ENCODE measurements at regions not wholly inside any gene's neighbourhood (a gene's known extent, or its start where the extent isn't known, plus 50 kb on each side); places are given as distances from the start of the nearest gene placed in this dataset.

DNA sequence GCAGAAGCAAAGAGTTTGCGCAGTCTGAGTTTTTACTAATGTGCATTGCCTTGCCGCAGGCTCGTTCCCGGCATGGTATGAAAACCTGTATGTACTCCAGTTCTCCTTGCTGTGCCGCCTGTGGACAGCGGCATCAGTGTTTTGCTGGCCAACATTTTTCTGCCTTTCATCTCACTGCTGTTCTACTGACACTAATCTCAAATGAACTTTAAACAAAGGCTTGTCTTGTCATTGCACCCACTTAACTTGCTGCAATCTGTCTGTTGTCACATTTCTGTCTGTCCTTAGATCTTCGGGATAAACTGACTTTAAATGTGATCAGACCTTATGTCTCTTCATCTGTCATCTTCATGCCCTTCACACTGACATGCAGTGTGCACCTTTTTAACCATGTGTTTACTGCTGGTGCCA lies 71.7 kb upstream of the ZNRF2 start:
- Histone ChIP-seq H3K4me1 (peaks cover 0 to 9% (median 4%) of the 10 kb centered on the region in 4 donors), H3K4me3 (no peak overlapping the region), H3K27me3 (no peaks in the 10 kb centered on the region), H3K36me3 (no peaks in the 10 kb centered on the region), H3K27ac (no peak overlapping the region), H3K9me3 (no peaks in the 10 kb centered on the region)
- TF ChIP-seq, protein P1, sequence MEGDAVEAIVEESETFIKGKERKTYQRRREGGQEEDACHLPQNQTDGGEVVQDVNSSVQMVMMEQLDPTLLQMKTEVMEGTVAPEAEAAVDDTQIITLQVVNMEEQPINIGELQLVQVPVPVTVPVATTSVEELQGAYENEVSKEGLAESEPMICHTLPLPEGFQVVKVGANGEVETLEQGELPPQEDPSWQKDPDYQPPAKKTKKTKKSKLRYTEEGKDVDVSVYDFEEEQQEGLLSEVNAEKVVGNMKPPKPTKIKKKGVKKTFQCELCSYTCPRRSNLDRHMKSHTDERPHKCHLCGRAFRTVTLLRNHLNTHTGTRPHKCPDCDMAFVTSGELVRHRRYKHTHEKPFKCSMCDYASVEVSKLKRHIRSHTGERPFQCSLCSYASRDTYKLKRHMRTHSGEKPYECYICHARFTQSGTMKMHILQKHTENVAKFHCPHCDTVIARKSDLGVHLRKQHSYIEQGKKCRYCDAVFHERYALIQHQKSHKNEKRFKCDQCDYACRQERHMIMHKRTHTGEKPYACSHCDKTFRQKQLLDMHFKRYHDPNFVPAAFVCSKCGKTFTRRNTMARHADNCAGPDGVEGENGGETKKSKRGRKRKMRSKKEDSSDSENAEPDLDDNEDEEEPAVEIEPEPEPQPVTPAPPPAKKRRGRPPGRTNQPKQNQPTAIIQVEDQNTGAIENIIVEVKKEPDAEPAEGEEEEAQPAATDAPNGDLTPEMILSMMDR (IDR thresholded peaks at IDR 0.05), result no peak
- TF ChIP-seq EP300 (IDR thresholded peaks at IDR 0.05), result no peak
- no peak for TF ChIP-seq POLR2A (IDR thresholded peaks at IDR 0.05)
- 46 to 47% methylated on average over 7 of the region's 7 CpGs for WGBS, 2 donors
- no peak for DNase-seq (ENCODE audit: low spot score in 2 of 2)

DNA sequence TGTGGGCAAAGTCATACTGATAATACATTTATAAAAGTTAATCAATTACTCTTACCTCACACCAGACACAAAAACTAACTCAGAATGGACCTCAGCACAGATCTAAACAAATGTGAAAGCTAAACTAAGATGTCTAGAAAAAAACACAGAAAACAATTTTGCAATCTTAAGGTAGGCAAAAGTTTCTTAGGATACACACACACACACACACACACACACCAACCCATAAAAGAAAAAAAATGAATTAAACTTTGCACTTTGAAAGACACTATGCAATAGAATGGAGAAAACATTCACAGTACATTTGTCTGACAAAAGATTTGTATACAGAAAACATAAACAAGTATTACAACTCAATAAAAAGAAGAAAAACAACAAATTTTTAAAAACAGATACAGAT lies 70.8 kb upstream of the ZNRF2 start:
- Histone ChIP-seq H3K4me3 (no peak overlapping the region), H3K27me3 (no peaks in the 10 kb centered on the region), H3K36me3 (no peaks in the 10 kb centered on the region), H3K9me3 (peaks cover 0 to 4% (median 0%) of the 10 kb centered on the region in 4 donors), H3K27ac (no peak overlapping the region), H3K4me1 (peaks cover 0 to 9% (median 4%) of the 10 kb centered on the region in 4 donors)
- TF ChIP-seq POLR2A (IDR thresholded peaks at IDR 0.05) (no peak), EP300 (IDR thresholded peaks at IDR 0.05) (no peak)
- TF ChIP-seq, protein P1 (IDR thresholded peaks at IDR 0.05), result no peak
- no peak for DNase-seq (ENCODE audit: low spot score in 2 of 2)

GRCh38 chr7:30214651-30215137 lies 69.7 kb upstream of the ZNRF2 start:
- H3K36me3 ChIP-seq, result no peaks in the 10 kb centered on the region
- H3K27me3 ChIP-seq, result no peaks in the 10 kb centered on the region
- no peak overlapping the region for H3K27ac ChIP-seq
- peaks cover 0 to 9% (median 4%) of the 10 kb centered on the region in 4 donors for H3K4me1 ChIP-seq
- TF ChIP-seq EP300 (IDR thresholded peaks at IDR 0.05), result no peak
- no peak for TF ChIP-seq POLR2A (IDR thresholded peaks at IDR 0.05)
- TF ChIP-seq, protein P1 (IDR thresholded peaks at IDR 0.05), result no peak
- peaks cover 0 to 14% (median 3%) of the 10 kb centered on the region in 4 donors for H3K9me3 ChIP-seq
- no peak overlapping the region for H3K4me3 ChIP-seq
- no peak for DNase-seq (ENCODE audit: low spot score in 2 of 2)
- 89 to 95% methylated on average over 8 of the region's 8 CpGs for WGBS, 2 donors

DNA sequence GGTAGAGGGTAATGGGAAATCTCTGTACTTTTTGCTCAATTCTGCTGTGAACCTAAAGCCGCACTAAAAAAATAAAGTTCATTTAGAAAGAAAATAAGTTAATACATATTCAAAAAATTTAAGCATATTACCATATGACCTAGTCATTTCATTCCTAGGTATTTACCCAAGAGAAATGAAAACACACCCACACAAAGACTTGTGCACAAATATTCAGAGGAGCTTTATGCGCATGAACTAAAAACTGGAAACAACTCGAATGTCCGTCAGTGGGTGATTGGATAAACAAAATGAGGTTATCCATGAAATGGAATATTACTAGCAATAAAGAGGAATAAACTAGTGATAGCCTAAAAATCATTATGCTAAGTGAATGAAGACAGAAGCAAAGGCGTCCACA lies 62.6 kb upstream of the ZNRF2 start:
- Histone ChIP-seq H3K9me3 (peaks cover 0 to 34% (median 3%) of the 10 kb centered on the region in 4 donors), H3K4me3 (no peak overlapping the region), H3K4me1 (peaks cover 0 to 17% (median 9%) of the 10 kb centered on the region in 4 donors), H3K27ac (no peak overlapping the region), H3K36me3 (no peaks in the 10 kb centered on the region), H3K27me3 (no peaks in the 10 kb centered on the region)
- TF ChIP-seq, protein P1 (IDR thresholded peaks at IDR 0.05), result no peak
- TF ChIP-seq POLR2A (IDR thresholded peaks at IDR 0.05), result no peak
- TF ChIP-seq EP300 (IDR thresholded peaks at IDR 0.05), result no peak
- DNase-seq (ENCODE audit: low spot score in 2 of 2), result no peak
- WGBS, 2 donors, result 66 to 70% methylated on average over 5 of the region's 5 CpGs

- no peaks in the 10 kb centered on the region for H3K36me3 ChIP-seq
Measured at GRCh38 chr7:30222515-30223215, 61.7 kb upstream of the ZNRF2 start.

More at GRCh38 chr7:30222515-30223215, 61.7 kb upstream of the ZNRF2 start:
- TF ChIP-seq, protein P1 (IDR thresholded peaks at IDR 0.05), result no peak
- TF ChIP-seq EP300 (IDR thresholded peaks at IDR 0.05), result no peak
- no peak for TF ChIP-seq POLR2A (IDR thresholded peaks at IDR 0.05)
- Histone ChIP-seq H3K9me3 (peaks cover 0 to 34% (median 3%) of the 10 kb centered on the region in 4 donors), H3K4me3 (no peak overlapping the region), H3K4me1 (peaks cover 0 to 21% (median 9%) of the 10 kb centered on the region in 4 donors), H3K27me3 (no peaks in the 10 kb centered on the region), H3K27ac (no peak overlapping the region)
- WGBS, 2 donors, result 81% methylated on average over 8 of the region's 8 CpGs
- no peak for DNase-seq (ENCODE audit: low spot score in 2 of 2)

All from tibial nerve (tissue), 4 donors.